Mucosa of rectum (tissue), 2 donors: ENCODE measurements at regions not wholly inside any gene's neighbourhood (a gene's known extent, or its start where the extent isn't known, plus 50 kb on each side); places are given as distances from the start of the nearest gene placed in this dataset.

Source experiments
- H3K27ac ChIP-seq, 2 donors: one replicate each; pipeline ENCODE4 v1.7.0; 2013; ENCODE audit warnings: inconsistent platforms in 2 of 2, low read depth in 2 of 2, low read length in 2 of 2
- H3K27me3 ChIP-seq, 2 donors: one replicate each; pipeline ENCODE4 v1.7.0; 2013; ENCODE audit warnings: low read length in 2 of 2; ENCODE audit not compliant: control insufficient read depth in 2 of 2, insufficient read depth in 2 of 2
- H3K36me3 ChIP-seq, 2 donors: one replicate each; pipeline ENCODE4 v1.7.0; 2013; ENCODE audit warnings: low read length in 2 of 2; ENCODE audit not compliant: control insufficient read depth in 2 of 2, insufficient read depth in 2 of 2
- H3K4me1 ChIP-seq, 2 donors: one replicate each; pipeline ENCODE4 v1.7.0; 2013; ENCODE audit warnings: low read length in 2 of 2, mild to moderate bottlenecking in 1 of 2; ENCODE audit not compliant: control insufficient read depth in 2 of 2, insufficient read depth in 2 of 2
- H3K4me3 ChIP-seq, 2 donors: one replicate each; pipeline ENCODE4 v1.7.0; 2013; ENCODE audit warnings: low read length in 2 of 2
- H3K9ac ChIP-seq, 2 donors: one replicate each; pipeline ENCODE4 v1.7.0; 2013; ENCODE audit warnings: low read length in 2 of 2, low read depth in 1 of 2, mild to moderate bottlenecking in 1 of 2
- H3K9me3 ChIP-seq, 2 donors: one replicate each; pipeline ENCODE4 v1.7.0; 2013; ENCODE audit warnings: low read length in 2 of 2; ENCODE audit not compliant: control insufficient read depth in 2 of 2
- donor health status: healthy.
- donor health status: Normal muscosa, but diverticular disease.

GRCh38 chr2:58866040-58866439 lies 624.9 kb upstream of the FANCL start:
- H3K27ac ChIP-seq = no peak overlapping the region
- H3K27me3 ChIP-seq = no peaks in the 10 kb centered on the region
- no peaks in the 10 kb centered on the region for H3K9me3 ChIP-seq
- H3K4me1 ChIP-seq = no peaks in the 10 kb centered on the region
- H3K36me3 ChIP-seq = no peaks in the 10 kb centered on the region
- no peak overlapping the region for H3K4me3 ChIP-seq
- H3K9ac ChIP-seq = no peak overlapping the region

DNA sequence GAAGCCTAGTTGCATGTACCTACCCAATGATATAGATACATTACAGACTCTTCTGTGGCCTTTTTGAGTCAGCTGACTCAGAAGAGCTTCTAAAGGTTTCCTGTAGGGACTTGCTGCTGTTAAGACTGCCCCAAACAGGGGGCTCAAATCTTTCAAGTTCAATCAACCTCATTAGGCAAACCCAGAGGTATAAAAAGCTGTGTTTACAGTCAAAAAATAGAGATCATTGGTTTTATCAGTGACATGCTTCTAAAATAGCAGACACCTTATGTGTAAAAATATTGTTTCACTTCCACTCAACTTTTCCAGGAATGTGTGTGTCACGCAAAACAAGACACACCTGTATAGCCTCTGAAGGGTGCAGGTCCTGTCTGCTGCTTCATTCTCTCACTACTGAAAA lies 624.3 kb upstream of the FANCL start:
- no peaks in the 10 kb centered on the region for H3K9me3 ChIP-seq
- no peak overlapping the region for H3K9ac ChIP-seq
- no peaks in the 10 kb centered on the region for H3K36me3 ChIP-seq
- H3K4me1 ChIP-seq = no peaks in the 10 kb centered on the region
- no peak overlapping the region for H3K4me3 ChIP-seq
- no peaks in the 10 kb centered on the region for H3K27me3 ChIP-seq
- no peak overlapping the region for H3K27ac ChIP-seq

GRCh38 chr2:58862244-58862643 lies 621.1 kb upstream of the FANCL start:
- no peaks in the 10 kb centered on the region for H3K4me1 ChIP-seq
- no peaks in the 10 kb centered on the region for H3K27me3 ChIP-seq
- H3K9ac ChIP-seq = no peak overlapping the region
- H3K27ac ChIP-seq = no peak overlapping the region
- H3K36me3 ChIP-seq = no peaks in the 10 kb centered on the region
- H3K9me3 ChIP-seq = no peaks in the 10 kb centered on the region
- no peak overlapping the region for H3K4me3 ChIP-seq

DNA sequence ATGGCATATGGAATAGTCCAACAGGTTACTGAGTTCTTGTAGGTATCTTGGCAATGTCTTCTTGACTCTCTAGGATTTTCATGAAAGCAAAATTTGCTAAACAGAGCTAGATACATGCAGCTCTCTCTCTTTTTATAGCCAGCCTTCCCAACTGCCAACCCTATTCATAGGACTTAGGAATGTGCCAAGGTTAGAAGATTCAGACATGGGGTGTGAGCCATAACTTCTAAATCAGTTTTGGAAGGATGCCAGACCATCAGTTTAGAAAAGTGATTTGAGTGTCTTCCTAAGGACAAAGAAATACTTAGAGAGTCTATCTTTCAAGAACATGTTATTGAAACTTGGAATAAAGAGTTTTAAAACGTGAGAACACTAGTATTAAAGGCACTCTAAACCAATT lies 619.5 kb upstream of the FANCL start:
- Histone ChIP-seq H3K4me3 (no peak overlapping the region), H3K4me1 (no peaks in the 10 kb centered on the region), H3K27me3 (no peaks in the 10 kb centered on the region), H3K9ac (no peak overlapping the region), H3K27ac (no peak overlapping the region), H3K36me3 (no peaks in the 10 kb centered on the region), H3K9me3 (no peaks in the 10 kb centered on the region)

- Histone ChIP-seq H3K9me3 (no peaks in the 10 kb centered on the region), H3K4me3 (no peak overlapping the region), H3K27ac (no peak overlapping the region), H3K4me1 (no peaks in the 10 kb centered on the region), H3K9ac (no peak overlapping the region), H3K36me3 (no peaks in the 10 kb centered on the region), H3K27me3 (no peaks in the 10 kb centered on the region)
Measured at GRCh38 chr2:58856100-58856499, 615.0 kb upstream of the FANCL start.

DNA sequence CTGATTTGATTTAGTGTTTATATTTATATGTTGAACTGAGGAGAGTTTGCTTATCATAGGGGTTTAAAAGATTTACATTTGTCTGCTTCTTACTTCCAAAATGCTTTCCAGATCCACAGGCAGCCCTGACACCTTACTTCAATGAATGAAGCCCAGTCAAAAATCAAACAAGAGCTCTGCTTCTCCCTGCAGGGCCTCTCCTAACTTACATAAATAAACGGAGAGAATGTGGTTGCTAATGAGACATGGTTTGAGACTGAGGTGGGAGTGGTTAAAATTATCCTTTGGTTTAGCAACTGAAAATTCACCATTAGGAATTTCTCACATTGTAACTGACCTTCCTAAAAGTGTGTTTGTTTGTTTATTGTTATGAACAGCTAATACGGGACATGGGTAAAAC lies 612.3 kb upstream of the FANCL start:
- H3K27me3 ChIP-seq = no peaks in the 10 kb centered on the region
- H3K4me1 ChIP-seq = no peaks in the 10 kb centered on the region
- no peak overlapping the region for H3K27ac ChIP-seq
- H3K4me3 ChIP-seq = no peak overlapping the region
- no peak overlapping the region for H3K9ac ChIP-seq
- H3K9me3 ChIP-seq = no peaks in the 10 kb centered on the region
- H3K36me3 ChIP-seq = no peaks in the 10 kb centered on the region

DNA sequence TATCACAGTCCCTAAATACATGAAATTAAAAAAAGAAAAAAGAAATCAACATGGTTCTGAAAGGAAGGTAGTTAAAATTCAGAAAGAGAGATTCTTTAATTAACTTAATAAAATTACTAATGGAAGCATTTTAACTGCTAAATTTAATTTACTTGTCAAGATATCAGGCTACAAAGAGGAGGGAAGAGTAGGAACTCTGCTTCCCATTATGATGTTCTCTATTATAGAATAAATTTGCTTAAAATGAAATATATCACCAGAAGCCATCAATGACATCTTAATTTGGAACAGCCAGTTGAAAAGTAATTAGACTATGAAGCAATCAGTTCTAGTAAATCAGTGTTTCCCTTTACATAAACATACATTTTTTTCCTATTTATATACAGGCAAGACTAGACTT lies 611.8 kb upstream of the FANCL start:
- no peaks in the 10 kb centered on the region for H3K4me1 ChIP-seq
- no peaks in the 10 kb centered on the region for H3K27me3 ChIP-seq
- H3K27ac ChIP-seq = no peak overlapping the region
- H3K36me3 ChIP-seq = no peaks in the 10 kb centered on the region
- H3K9me3 ChIP-seq = no peaks in the 10 kb centered on the region
- no peak overlapping the region for H3K4me3 ChIP-seq
- no peak overlapping the region for H3K9ac ChIP-seq

DNA sequence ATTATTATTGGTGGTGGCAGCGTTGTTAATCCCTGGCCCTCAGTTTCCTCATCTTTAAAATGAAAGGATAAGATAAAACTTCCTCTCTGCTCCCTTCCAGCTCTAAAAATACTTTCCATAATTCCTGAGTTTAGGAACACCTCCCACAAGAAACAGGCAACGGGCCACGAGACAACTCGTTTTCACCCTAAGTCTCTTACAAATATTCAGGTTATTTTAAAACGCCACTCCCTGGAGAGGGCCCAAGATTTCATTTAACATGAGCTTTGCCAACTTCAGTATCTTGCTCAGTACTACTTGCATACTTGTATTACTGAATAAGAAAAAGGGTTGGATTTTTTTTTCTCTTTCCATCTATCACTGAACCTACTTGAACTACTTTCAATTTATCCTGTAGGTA lies 611.1 kb upstream of the FANCL start:
- H3K4me1 ChIP-seq = no peaks in the 10 kb centered on the region
- no peak overlapping the region for H3K9ac ChIP-seq
- H3K36me3 ChIP-seq = no peaks in the 10 kb centered on the region
- no peak overlapping the region for H3K4me3 ChIP-seq
- no peaks in the 10 kb centered on the region for H3K27me3 ChIP-seq
- no peaks in the 10 kb centered on the region for H3K9me3 ChIP-seq
- H3K27ac ChIP-seq = no peak overlapping the region

- Histone ChIP-seq H3K36me3 (no peaks in the 10 kb centered on the region), H3K27me3 (no peaks in the 10 kb centered on the region), H3K9ac (no peak overlapping the region), H3K9me3 (no peaks in the 10 kb centered on the region), H3K4me1 (no peaks in the 10 kb centered on the region), H3K27ac (no peak overlapping the region), H3K4me3 (no peak overlapping the region)
Measured at GRCh38 chr2:58851598-58851997, 610.5 kb upstream of the FANCL start.

- Histone ChIP-seq H3K27ac (no peak overlapping the region), H3K9me3 (no peaks in the 10 kb centered on the region), H3K36me3 (no peaks in the 10 kb centered on the region), H3K4me3 (no peak overlapping the region), H3K9ac (no peak overlapping the region), H3K27me3 (no peaks in the 10 kb centered on the region), H3K4me1 (no peaks in the 10 kb centered on the region)
Measured at GRCh38 chr2:58845011-58845410, 603.9 kb upstream of the FANCL start.

DNA sequence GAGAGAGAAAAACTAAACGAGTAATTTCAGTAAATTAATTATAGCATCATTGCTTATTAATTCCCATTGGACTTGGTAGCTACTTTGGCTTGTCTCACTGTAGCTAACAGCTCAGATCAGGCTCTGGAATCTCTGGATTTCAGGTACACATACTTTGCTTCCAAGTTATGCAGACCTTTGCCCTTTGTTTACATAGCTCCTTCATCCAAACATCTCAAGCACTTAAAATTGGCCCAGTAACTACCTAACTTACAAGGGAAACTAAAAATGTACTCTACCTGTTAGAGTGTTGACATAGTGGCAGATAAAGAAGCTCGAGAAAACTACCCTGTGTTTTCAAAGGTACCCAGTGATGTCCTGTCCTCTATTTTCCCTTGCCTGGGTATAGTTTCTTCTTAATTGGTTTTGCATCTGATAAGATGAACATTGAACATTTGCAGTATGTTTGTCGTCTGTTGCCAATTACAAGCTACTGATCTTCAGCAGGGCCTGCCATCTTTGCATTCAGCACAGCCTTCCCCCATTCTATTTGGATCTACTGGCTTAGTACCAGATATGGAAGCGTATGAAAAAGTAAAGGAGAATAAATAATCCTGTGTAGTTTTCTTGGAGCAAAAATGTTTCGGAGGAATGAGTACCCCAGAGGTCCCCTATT lies 601.5 kb upstream of the FANCL start:
- H3K4me3 ChIP-seq = no peak overlapping the region
- H3K9me3 ChIP-seq = no peaks in the 10 kb centered on the region
- no peak overlapping the region for H3K9ac ChIP-seq
- no peak overlapping the region for H3K27ac ChIP-seq
- H3K36me3 ChIP-seq = no peaks in the 10 kb centered on the region
- H3K27me3 ChIP-seq = no peaks in the 10 kb centered on the region
- no peaks in the 10 kb centered on the region for H3K4me1 ChIP-seq
